Nephron progenitor cell (in vitro differentiated cells): ENCODE measurements at regions not wholly inside any gene's neighbourhood (a gene's known extent, or its start where the extent isn't known, plus 50 kb on each side); places are given as distances from the start of the nearest gene placed in this dataset.

Source experiments
- DNase-seq: peaks from one replicate; pipeline ENCODE4 v3.0.0; 2021
- H3K27ac Mint-ChIP-seq: 2 replicates; pipeline ENCODE4 v1.8.0; 2021; ENCODE audit warnings: mild to moderate bottlenecking, moderate library complexity, mixed read lengths
- H3K27me3 Mint-ChIP-seq: 2 replicates; pipeline ENCODE4 v1.8.0; 2021; ENCODE audit warnings: mild to moderate bottlenecking, low read depth, mixed read lengths; ENCODE audit not compliant: poor library complexity
- H3K36me3 Mint-ChIP-seq: 2 replicates; pipeline ENCODE4 v1.8.0; 2021; ENCODE audit warnings: low read depth, mixed read lengths
- H3K4me1 Mint-ChIP-seq: 2 replicates; pipeline ENCODE4 v1.8.0; 2021; ENCODE audit warnings: mixed read lengths
- H3K4me3 Mint-ChIP-seq: 2 replicates; pipeline ENCODE4 v1.8.0; 2021; ENCODE audit warnings: mild to moderate bottlenecking, moderate library complexity, mixed read lengths
- H3K9me3 Mint-ChIP-seq: 2 replicates; pipeline ENCODE4 v1.8.0; 2021; ENCODE audit warnings: mild to moderate bottlenecking, moderate library complexity, mixed read lengths
- CTCF ChIP-seq: fragments of 200-600 bp; sonication (generic); IDR thresholded peaks from 2 replicates; pipeline ENCODE4 v1.5.0; 2021; ENCODE audit warnings: antibody characterized with exemption

DNA sequence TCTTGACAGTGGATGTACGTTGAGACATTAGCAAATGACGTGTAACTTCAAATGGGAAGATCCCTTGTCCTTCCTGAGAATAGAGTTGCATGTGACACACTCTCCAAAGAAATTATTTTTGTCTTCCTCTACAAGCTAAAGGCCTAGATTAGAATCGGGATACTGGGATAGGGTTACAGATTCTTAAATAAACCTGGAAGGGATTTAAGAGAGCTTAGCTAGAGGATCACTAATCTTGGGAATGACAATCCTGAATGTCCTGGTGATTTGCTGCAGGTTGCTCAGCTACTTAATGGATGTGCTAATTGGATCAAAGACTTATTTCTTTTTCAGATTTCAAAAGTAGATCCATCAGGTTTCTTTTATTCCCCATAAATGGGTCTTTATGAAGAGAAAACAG, 101.9 kb downstream of the KCNJ2 start:
- H3K4me1 Mint-ChIP-seq: no peaks in the 10 kb centered on the region
- peaks cover 4% of the 10 kb centered on the region for H3K27me3 Mint-ChIP-seq
- H3K9me3 Mint-ChIP-seq: no peaks in the 10 kb centered on the region
- DNase-seq: no peak
- TF ChIP-seq CTCF: no peak
- H3K4me3 Mint-ChIP-seq: no peak overlapping the region
- no peaks in the 10 kb centered on the region for H3K36me3 Mint-ChIP-seq
- H3K27ac Mint-ChIP-seq: no peak overlapping the region

GRCh38 chr17:70271672-70272071, 102.3 kb downstream of the KCNJ2 start:
- H3K4me3 Mint-ChIP-seq: no peak overlapping the region
- no peaks in the 10 kb centered on the region for H3K36me3 Mint-ChIP-seq
- no peaks in the 10 kb centered on the region for H3K9me3 Mint-ChIP-seq
- no peak overlapping the region for H3K27ac Mint-ChIP-seq
- no peak for DNase-seq
- no peaks in the 10 kb centered on the region for H3K4me1 Mint-ChIP-seq
- peaks cover 4% of the 10 kb centered on the region for H3K27me3 Mint-ChIP-seq
- no peak for TF ChIP-seq CTCF

DNA sequence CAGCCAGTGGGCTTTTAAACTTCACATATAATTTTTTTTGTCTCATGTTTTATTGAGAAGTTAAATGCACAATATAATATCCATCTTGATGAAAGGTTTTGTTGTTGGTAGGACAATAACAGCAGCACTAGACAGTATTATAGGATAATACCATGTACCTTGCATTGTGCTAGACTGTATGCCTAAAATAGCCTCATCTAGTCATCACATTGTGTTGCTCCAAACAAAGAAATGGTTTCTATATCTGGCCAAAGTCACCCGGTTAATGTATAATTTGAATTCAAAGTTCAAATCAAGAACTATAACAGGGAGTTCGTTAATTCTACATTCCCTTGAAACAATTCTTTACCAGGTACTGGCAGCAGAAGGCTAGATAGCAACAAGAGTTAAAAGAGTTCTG, 104.9 kb downstream of the KCNJ2 start:
- H3K4me1 Mint-ChIP-seq: no peaks in the 10 kb centered on the region
- TF ChIP-seq CTCF: no peak
- no peak overlapping the region for H3K27ac Mint-ChIP-seq
- H3K27me3 Mint-ChIP-seq: peaks cover 4% of the 10 kb centered on the region
- DNase-seq: no peak
- no peaks in the 10 kb centered on the region for H3K36me3 Mint-ChIP-seq
- H3K9me3 Mint-ChIP-seq: no peaks in the 10 kb centered on the region
- no peak overlapping the region for H3K4me3 Mint-ChIP-seq

DNA sequence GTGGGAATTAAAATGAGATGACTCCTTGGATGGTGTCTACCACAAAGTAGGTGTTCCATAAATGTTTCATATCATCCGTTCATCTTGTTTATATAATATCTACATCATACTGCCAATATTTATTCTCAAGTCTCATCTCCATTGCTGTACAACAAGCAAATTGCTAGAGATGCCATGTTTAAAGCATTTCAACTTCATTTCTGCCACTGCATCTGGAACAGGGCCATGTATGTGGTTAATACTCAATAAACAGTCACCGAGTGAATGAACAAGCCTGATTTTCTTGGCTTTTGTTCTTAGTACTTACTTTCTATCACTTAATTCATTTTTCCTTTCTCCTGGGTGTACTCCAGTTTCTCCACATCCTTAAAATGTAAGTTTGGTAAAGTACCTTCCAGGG, 107.6 kb downstream of the KCNJ2 start:
- no peak for TF ChIP-seq CTCF
- Mint-ChIP-seq H3K4me1 (no peaks in the 10 kb centered on the region), H3K27me3 (peaks cover 4% of the 10 kb centered on the region), H3K36me3 (no peaks in the 10 kb centered on the region), H3K4me3 (no peak overlapping the region), H3K27ac (no peak overlapping the region), H3K9me3 (peaks cover 2% of the 10 kb centered on the region)
- no peak for DNase-seq

GRCh38 chr17:70278844-70279462, 109.6 kb downstream of the KCNJ2 start:
- Mint-ChIP-seq H3K9me3 (peaks cover 8% of the 10 kb centered on the region), H3K4me3 (no peak overlapping the region), H3K27ac (no peak overlapping the region), H3K27me3 (peaks cover 4% of the 10 kb centered on the region), H3K36me3 (no peaks in the 10 kb centered on the region), H3K4me1 (no peaks in the 10 kb centered on the region)
- no peak for DNase-seq
- no peak for TF ChIP-seq CTCF

DNA sequence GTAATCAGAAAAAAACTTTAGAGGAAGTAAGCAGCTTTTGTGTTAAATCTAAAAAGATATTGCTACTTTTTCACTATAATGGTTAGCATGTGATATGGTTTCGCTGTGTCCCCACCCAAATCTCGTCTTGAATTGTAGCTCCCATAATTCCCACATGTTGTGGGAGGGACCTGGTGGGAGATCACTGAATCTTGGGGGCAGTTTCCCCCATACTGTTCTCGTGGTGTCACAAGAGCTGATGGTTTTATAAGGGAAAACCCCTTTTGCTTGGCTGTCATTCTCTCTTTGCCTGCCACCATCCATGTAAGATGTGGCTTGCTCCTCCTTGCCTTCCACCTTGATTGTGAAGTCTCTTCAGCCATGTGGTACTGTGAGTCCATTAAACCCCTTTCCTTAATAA, 117.1 kb downstream of the KCNJ2 start:
- Mint-ChIP-seq H3K27me3 (no peaks in the 10 kb centered on the region), H3K27ac (no peak overlapping the region), H3K4me3 (no peak overlapping the region), H3K36me3 (no peaks in the 10 kb centered on the region), H3K9me3 (peaks cover 22% of the 10 kb centered on the region), H3K4me1 (no peaks in the 10 kb centered on the region)
- DNase-seq: no peak
- no peak for TF ChIP-seq CTCF
